ENCODE measurements at regions not wholly inside any gene's neighbourhood (a gene's known extent, or its start where the extent isn't known, plus 50 kb on each side); places are given as distances from the start of the nearest gene placed in this dataset.

- no peak for TF ChIP-seq SMC3 (IDR thresholded peaks at IDR 0.05; ENCODE audit: low read depth, low read length)
- no peak for TF ChIP-seq MAX (IDR thresholded peaks at IDR 0.05; ENCODE audit: low read depth)
- TF ChIP-seq POLR2AphosphoS5 (IDR thresholded peaks at IDR 0.05; ENCODE audit: low read depth, low read length), result no peak
These were observed 298.4 kb upstream of the CDH9 start for GRCh38 chr5:27336817-27337216.

Measured in SK-N-SH (cell line).